HG02759 (cell line): ENCODE measurements at regions not wholly inside any gene's neighbourhood (a gene's known extent, or its start where the extent isn't known, plus 50 kb on each side); places are given as distances from the start of the nearest gene placed in this dataset.
"Not testable (repeated sequence)": the region's sequence is repeated elsewhere in the genome, so short reads cannot be mapped to it uniquely, and the experiment has no call there.

Experiments
- ATAC-seq: cut with Tn5 transposase; IDR thresholded peaks from one replicate; pipeline ENCODE4 v1.9.1; 2021; ENCODE audit warnings: mild to moderate bottlenecking, moderate library complexity; ENCODE audit not compliant: unreplicated experiment

DNA sequence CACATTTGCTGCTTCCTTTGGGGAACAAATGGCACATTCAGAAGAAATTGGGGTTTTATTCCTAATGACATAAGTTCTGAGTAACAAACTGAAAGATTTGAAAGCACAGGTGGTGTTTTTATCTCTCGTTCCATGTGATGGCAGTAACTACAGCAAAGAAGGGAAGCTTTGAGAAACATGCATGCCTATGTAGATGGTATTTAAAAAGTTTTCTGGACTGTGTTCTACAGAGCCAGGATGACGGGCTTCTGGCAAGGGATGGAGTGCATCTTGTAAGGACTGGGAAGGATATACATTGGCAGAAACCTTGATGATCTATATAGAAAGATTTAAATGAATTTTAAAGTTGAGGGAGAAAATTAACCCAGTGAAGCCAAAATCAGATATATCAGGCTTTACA, 362.2 kb upstream of the ROPN1 start:
- ATAC-seq, result no peak

DNA sequence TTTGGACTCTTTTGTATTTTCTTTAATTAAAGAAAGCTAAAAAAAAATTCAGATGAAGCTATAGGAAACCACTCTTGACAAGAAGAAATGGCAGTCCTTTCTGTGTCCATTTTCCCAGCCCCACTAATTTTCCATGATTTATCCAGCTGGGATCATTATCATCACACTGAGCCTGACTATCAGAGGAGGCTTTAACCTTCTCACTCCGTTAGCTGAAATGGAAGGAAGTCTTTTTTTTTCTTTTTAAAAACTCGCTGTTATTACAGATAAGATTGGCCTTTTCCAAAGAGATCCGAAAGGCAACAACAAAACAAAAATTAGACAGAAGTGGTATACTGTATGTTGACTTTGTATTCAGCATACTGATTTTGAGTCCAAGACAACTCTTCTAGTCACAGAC, 366.2 kb upstream of the ROPN1 start:
- ATAC-seq, result no peak

DNA sequence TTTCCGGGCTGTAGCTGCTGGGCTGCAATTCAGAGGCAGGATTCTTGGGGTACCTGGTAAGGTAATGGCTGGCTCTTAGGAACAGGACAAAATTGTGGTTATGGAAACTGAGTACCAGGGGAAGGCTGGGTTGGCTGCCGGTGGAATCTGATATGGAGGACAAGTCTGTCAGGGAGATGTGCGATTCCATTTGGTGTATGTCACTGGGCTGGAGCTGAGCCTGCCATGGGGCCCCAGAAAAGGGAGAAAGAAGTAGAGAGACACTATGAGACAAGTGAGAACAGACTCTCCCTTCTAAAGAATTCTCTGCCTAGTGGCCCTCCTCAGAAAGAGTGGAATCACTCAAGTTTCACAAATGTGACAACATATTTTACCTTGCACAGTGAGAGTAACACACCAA, 368.2 kb upstream of the ROPN1 start:
- no peak for ATAC-seq

DNA sequence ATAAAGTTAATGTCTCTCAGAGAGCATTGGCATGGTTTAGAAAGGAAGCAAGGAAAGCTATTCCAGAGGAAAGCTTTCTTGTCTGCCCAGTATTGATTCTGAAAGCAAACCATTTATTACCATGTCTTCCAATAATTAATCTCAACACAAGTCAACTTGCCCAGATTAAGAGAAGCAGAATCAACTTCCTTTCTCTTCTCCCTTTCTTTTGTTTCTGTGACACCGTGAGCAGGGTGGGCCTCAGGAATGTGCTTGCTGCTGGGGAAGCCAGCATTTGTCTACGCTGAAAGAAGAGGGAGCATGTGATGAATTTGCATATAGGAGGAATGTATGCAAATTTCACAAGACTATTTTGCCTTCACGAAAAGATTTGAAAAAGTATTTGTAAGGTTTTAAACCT, 368.6 kb upstream of the ROPN1 start:
- no peak for ATAC-seq

DNA sequence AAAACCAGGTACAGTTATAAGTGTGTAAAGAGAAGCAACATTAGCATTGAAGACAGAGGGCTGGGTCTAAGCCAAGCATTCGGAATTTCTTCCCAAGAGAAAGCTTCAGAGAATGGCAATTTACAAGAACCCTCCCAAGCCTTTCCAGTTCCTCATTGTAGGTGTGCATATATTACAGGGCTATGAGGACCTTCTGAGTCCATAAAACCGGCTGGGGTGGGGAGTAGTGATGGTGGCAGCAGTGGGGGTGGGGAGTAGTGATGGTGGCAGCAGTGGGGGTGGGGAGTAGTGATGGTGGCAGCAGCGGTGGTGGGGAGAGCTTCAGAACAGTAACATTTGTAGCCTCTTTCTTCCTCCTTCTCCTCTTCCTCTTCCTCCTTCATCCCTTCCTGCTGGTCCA, 368.7 kb upstream of the UMPS start:
- ATAC-seq, result no peak

DNA sequence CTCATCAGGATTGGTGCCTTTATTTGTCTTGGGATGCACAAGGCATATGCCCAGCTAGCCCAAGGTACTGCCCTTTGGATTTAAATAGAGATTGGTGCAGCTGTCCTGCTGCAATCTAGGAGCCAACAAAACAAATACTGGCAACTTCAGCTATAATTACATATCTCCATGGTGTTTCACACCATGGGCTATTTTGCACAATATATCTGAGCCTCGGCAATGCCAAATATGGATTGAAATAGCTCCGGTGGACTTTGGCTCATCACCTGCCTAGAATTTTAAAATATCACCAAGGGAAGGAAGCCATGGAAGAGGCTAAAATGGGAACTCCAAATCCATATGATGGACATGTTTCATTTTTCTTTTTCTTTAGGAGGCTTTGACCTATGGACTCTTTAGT, 367.8 kb upstream of the UMPS start:
- no peak for ATAC-seq

DNA sequence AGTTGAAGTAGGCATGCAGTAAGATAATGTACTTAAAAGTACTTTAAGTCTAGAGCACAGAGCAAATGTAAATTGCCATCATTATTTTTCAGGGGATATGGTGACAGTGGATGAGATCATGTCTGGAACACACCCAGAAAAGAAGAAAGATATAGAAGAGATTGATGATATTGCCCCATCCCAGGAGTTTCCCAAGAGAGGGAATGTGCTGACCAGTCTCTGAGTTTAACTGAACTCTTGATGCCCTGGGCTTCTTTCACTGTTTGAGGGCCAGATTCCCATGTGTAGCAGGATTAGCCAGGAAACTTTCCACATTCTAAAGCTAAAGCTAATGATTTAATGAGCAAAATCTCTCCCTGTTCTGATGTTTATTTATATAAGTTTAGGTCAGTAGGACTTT, 366.8 kb upstream of the UMPS start:
- ATAC-seq, result no peak

DNA sequence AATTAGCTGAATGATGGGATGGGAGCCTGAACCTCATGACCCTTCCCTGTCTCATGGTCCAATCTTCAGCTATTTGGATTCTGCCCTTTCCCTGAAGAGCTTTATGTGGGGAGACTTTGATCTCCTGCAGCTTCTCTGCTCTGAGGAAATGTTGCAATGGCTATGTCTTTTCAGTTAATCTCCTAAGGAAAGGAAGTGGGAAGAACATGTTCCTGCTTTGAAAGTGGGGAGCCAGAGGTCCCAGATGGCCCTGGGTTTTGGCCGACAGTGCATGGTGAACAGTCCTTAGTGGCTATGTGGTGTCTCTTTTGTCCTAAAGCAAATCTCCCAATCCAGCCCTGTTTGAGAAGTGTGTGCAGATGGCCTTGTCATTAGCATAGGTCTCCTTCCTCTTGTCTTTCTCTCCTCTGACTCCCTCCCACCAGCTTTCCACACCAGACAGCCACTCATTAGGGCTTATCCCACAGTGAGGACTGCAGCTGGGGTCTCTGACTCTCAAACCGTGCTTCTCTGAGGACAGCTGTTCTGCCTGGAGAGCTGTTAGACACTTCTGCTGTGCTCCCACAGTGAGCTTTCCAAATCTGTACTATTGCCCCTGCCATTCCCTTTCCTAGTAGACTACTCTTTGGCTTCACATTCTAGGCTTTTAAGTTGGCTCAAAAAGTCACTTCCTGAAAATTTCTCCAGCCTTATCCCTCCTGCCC, 365.8 kb upstream of the UMPS start:
- ATAC-seq, result no peak

DNA sequence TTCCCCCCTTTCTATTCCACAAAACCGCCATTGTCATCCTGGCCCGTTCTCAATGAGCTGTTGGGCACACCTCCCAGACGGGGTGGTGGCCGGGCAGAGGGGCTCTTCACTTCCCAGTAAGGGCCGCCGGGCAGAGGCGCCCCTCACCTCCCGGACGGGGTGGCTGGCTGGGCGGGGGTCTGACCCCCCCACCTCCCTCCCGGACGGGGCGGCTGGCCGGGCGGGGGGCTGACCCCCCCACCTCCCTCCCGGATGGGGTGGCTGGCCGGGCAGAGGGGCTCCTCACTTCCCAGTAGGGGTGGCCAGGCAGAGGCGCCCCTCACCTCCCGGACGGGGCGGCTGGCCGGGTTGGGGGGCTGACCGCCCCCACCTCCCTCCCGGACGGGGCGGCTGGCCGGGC, 363.6 kb upstream of the UMPS start:
- not testable (repeated sequence) for ATAC-seq

DNA sequence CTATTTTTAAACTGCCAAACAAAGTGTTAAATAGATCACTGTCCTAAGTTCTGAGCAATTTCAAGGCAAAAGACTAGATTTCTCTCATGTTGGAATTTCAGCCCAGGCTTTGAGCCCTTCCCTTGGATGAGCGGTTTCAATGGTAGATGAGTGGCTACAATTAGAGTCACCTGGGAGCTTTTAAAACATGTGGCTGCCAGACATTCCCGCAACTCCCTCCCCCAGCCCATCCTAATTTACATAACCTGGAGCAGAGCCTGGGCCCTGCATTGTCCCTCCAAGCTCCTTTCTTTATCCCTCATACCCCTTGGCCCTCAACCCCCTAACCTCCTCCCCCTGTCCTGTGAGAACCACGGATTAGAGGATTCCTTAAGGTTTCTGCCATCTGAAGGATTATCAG, 357.5 kb upstream of the UMPS start:
- no peak for ATAC-seq

DNA sequence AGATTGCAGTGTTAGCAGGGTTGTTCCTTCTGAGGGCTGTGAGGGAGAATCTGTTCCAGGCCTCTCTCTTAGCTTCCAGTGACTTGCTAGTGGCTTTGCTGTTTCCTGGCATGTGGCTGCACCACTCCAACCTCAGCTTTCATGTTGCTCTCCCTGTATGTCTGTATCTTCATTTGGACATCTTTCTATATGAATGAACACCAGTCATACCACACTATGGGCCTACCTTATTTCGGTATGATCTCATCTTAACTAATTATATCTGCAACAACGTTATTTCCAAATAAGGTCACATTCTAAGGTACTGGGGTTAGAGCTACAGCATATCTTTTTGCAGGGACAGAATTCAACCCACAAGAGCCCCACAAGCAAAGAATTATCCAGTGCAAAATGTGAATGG, 356.7 kb upstream of the UMPS start:
- peak; percentile 68 for ATAC-seq

DNA sequence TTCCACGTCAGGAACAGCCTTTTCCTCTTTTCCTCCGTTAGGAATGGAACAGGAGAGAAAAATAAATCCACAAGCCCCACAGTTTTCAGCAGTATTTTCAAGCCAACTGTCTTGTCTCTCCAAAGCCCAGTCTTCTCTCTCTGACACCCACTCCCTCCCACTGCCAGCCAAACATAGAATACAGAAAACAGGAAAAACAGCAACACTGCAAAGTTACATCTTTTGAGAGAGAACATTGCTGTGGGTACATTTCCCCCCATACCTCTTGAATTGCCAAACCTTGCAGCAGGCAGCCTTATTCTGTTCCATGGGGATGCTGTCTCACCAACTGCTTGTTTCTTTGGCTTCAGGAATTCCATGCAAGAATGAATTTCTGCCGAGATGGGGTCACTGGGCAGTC, 355.7 kb upstream of the UMPS start:
- ATAC-seq, result no peak

DNA sequence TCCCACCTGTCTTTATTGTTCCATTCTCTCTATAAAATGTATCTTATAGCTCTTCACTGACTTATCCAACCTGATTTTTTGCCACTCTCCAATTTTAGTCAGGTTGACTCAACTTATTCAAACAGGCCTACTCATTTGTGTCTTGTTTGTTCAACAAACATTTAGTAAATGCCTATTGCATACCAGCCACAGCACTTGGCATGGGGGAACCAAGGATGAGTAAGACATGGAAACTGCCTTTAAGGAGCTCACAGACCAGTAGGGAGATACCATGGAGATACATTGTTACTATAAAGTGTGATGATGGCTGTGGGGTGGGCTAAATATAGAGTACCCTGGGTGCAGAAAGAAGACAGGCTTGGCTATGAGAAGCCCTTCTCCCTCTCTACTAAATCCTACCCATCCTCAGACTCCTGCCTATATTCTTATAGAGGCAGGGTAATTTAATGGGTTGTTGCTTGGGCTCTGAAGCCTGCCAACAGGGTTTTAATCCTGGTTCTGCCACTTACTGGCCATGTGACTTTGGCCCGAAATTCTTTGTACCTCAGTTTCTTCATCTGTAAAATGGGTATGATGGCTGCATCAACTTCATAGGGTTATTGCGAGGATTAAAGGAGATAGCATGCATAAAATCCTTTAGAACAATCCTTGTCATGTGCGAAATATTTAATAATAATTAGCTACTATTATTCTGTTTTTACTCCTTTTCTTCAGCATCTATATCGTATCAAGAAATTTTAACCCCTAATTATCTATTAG, 348.5 kb upstream of the UMPS start:
- ATAC-seq, result no peak

DNA sequence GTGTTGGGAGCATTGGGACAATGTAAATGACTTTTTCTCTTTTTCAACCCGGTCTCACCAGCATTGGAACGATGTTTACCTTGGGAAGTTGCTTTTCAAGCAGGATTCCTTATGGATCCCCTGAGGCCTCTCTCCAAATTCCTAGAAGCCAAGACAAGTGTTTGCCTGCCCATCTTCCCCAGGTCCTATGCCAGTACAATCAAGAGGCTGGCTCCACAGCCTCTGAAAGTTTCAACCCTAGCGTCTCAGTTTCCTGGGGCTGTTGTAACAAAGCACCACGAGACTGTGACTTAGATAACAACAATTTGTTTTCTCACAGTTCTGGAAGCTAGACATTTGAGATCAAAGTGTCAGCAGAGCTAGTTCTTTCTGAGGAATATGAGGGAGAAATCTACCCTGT, 347.2 kb upstream of the UMPS start:
- ATAC-seq, result no peak

DNA sequence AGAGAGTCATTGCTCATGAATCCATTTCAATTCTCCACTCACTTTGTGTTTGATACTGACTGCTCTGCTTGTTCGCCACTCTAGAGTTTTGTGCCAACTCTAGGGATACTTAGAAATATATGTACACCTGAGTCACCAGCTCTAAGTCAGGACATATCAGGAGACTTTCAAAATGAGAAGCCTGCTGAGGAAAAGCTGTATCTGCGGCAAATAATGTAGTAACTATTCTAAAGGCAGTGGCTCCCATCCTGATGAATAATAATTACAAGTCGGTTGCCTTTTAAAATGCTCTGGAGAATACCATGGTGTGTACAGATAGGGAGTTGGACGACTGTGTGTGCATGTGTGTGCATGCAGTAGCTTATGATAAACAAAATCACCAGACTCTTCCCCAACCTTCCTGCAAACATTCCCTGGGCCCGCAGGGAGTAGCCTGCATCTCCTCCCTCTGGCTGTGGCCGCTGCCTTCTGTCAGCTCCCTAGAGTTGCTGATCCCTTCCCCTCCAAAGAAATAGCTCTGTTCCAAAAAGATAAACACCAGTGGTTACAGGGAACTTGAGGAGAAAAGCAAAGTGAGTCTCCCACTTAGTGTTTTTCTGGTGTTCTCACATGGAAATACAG, 346.3 kb upstream of the UMPS start:
- no peak for ATAC-seq

DNA sequence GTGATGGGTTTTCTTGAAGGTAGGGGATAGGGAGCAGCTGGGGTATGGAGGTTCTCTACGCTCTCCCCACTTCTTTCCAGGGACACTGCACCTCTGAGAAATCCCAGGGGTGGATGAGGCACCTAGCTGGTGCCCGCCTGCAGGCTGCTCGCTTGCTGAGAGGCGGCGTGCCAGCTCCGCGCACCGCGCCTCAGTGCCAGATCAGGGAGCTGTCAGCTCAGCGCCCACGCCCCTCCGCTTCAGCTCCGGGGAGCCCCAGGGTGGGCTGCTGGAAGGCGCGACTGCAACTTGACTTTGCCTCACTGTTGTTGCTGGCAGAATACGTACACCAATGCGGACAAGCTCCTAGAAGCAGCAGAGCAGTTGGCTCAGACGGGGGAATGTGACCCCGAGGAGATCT, 345.7 kb upstream of the UMPS start:
- no peak for ATAC-seq

DNA sequence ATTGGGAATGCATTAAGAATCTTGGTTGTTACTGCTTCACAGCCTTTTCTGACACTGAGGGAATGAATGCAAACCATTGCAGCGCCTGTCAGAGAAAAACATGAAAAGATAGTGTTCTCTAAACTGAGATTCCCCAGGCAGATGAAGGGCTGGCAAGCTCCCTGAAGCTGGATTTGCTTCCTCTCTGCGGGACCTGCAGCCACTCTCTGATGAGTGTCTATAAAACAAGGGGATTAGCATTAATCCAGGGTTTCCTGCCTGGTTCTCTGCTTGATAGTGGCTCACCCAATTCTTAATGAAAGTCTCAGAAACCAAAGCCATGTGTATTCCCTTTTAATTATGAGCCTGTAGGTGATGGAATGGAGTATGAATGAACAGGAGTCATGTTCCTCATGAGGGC, 344.3 kb upstream of the UMPS start:
- ATAC-seq, result no peak

DNA sequence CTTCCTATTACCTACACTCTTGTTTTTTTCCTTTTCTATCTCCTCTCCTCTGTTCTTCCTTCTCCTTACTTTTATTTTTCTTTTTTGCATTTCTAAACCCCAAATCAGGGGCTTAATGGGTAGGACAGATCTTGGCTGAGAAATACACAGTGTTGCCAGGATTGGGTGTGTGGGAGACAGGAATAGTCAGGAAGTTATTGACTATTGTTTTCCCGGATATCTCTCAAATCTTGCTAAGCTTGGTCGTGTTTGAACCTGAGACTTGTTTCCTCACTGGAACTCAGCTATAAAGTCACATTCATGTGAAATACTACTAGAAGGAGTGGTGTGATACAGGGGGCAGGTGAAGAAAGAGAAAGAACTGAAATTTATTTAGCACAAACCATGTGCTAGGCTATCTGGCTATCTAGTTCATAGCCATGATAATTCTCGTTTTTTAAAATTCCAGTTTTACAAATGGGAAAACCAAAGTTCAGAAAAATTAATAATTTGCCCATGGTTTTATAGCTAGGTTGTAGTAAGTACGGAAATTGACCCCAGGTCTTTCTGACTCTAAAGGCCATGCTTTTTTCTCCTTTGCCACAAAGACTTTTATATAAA, 343.2 kb upstream of the UMPS start:
- no peak for ATAC-seq

DNA sequence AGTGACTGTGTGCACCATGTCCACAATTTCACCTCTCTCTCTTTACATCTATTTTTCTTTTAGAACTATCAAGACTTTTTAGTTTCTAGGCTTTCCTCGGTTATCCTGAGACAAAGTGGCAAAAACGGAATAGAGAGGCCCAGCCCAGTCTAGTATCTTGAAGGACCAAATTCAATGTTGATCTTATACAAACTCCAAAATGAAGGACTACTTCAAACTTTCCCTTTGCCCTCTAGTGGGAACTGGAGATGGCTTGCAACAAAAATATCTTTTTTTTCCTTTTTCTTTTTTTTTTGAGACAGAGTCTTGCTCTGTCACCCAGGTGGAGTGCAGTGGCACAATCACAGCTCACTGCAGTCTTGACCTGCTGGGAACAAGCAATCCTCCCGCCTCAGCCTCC, 338.5 kb upstream of the UMPS start:
- ATAC-seq, result no peak

DNA sequence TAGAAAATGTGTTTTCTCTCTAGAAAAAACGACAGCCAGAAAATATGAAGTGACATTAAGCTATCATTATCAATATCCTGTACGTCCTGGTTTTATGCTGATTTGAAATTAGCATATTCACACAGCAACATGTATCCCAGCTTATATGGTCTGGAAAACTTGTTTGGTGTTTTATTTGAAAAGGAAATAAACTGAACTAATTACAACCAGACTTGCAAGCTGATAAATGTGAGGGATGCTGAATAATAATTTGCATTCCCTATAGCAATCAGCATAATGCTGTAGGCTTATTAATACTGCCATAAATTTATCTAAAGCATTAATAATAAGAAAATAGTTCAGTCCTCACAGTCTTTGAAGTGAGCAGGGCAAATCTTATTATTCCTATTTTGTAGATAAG, 336.9 kb upstream of the UMPS start:
- ATAC-seq, result no peak

DNA sequence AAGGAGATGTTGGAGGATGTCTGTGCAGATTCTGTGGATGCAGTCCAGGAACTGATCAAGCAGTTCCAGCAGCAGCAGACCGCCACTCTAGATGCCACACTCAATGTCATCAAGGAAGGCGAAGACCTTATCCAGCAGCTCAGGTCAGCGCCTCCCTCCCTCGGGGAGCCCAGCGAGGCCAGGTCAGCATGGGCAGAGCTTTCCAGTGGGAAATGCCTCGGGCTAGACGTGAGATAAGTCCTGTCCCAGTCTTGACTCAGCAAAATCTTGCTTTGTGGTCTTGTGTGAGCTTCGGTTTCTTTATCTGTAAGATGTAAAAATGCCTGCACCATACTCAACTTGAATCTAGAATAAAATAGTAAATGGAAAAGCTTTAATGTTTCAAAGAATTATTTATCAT, 335.1 kb upstream of the UMPS start:
- no peak for ATAC-seq
